ENCODE measurements at regions not wholly inside any gene's neighbourhood (a gene's known extent, or its start where the extent isn't known, plus 50 kb on each side); places are given as distances from the start of the nearest gene placed in this dataset.

DNA sequence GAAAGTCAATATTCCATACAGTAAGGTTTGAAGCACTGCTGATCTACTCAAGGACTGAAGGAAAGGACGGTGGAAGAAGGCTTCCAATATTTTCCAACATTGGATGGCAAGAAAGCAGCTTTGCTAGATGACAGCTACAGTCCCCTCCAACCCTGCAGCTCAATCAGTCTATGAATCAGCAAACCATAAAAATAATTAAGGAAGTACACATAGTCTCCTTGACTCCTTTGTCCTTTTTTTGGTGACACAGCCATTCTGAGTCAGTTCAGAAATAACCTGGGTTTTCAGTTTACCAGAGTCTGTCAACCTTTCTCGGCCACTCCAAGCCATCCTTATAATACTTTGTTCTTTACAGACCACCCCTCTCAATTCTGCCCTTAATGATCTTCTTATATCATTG lies 232.5 kb downstream of the IBTK start:
- TF ChIP-seq, protein P1, sequence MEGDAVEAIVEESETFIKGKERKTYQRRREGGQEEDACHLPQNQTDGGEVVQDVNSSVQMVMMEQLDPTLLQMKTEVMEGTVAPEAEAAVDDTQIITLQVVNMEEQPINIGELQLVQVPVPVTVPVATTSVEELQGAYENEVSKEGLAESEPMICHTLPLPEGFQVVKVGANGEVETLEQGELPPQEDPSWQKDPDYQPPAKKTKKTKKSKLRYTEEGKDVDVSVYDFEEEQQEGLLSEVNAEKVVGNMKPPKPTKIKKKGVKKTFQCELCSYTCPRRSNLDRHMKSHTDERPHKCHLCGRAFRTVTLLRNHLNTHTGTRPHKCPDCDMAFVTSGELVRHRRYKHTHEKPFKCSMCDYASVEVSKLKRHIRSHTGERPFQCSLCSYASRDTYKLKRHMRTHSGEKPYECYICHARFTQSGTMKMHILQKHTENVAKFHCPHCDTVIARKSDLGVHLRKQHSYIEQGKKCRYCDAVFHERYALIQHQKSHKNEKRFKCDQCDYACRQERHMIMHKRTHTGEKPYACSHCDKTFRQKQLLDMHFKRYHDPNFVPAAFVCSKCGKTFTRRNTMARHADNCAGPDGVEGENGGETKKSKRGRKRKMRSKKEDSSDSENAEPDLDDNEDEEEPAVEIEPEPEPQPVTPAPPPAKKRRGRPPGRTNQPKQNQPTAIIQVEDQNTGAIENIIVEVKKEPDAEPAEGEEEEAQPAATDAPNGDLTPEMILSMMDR (conservative IDR thresholded peaks at IDR 0.05; ENCODE audit: low read length), result no peak
- no peak for TF ChIP-seq EZH2phosphoT487 (IDR thresholded peaks at IDR 0.05; ENCODE audit: borderline replicate concordance, low read depth, low read length)

Measured in OCI-LY7 (cell line).